HepG2 (cell line): ENCODE measurements at regions not wholly inside any gene's neighbourhood (a gene's known extent, or its start where the extent isn't known, plus 50 kb on each side); places are given as distances from the start of the nearest gene placed in this dataset.
A peak's percentile ranks its signal among the peaks of the same experiment; 100 is the strongest.

Experiments used
- ATAC-seq: fragments of 200-7000 bp; cut with Tn5 transposase; 3 replicates; pipeline ENCODE4 v1.9.1; 2020; ENCODE audit warnings: mild to moderate bottlenecking, moderate library complexity
- BruUV-seq: library from RNA; stranded (reverse); fragments of 400-500 nt; replicated peaks from 2 replicates; lab custom pipeline; 2021; lab: Mats Ljungman, UMichigan
- CTCF ChIA-PET: fragments of 300-600 bp; formaldehyde crosslinking; extraction: SDS; loops from one replicate; lab custom pipeline; 2021; ENCODE audit warnings: low total read pairs, inconsistent platforms, low intra/inter-chr PET ratio; lab: Yijun Ruan, JAX
- POLR2A ChIA-PET: fragments of 350-600 bp; sonication (Branson Sonifier 250); formaldehyde crosslinking; loops from one replicate; lab custom pipeline; 2020; ENCODE audit warnings: antibody characterized with exemption, inconsistent platforms; lab: Yijun Ruan, JAX
- DNase-seq: peaks from one replicate; pipeline ENCODE4 v3.0.0-alpha.2; 2015; ENCODE audit warnings: low spot score
- FAIRE-seq: peaks from 3 replicates; lab custom pipeline; 2011; peaks lifted over from hg19 to GRCh38; lab: Jason Lieb, UNC
- H2AFZ ChIP-seq: one replicate; pipeline ENCODE4 v1.6.1; 2011; ENCODE audit warnings: low read length, inconsistent platforms
- H3K27ac ChIP-seq: fragments of 300-600 bp; 3 replicates; pipeline ENCODE4 v1.8.0; 2011; ENCODE audit warnings: mixed run types, mild to moderate bottlenecking, mixed read lengths, low read length, inconsistent platforms; ENCODE audit not compliant: insufficient read depth; ENCODE audit errors: extremely low read length
- H3K27me3 ChIP-seq, 2 experiments: fragments of 200-600 bp in 1 of 2; 2 replicates in 1 of 2; 3 replicates in 1 of 2; pipeline versions ENCODE4 v1.6.0 to v1.8.0; 2011; ENCODE audit warnings: low read length in 2 of 2, mild to moderate bottlenecking in 2 of 2, moderate library complexity in 2 of 2, inconsistent platforms in 1 of 2; ENCODE audit not compliant: insufficient read depth in 2 of 2, control insufficient read depth in 1 of 2
- H3K36me3 ChIP-seq, 2 experiments: fragments of 200-600 bp in 1 of 2; replicated peaks in 1 of 2; 2 replicates in 1 of 2; 3 replicates in 1 of 2; pipeline versions ENCODE4 v1.5.1 to v1.8.0; 2011; ENCODE audit warnings: low read length in 2 of 2, inconsistent platforms in 1 of 2; ENCODE audit not compliant: insufficient read depth in 2 of 2, control insufficient read depth in 1 of 2
- H3K4me1 ChIP-seq: 2 replicates; pipeline ENCODE4 v1.5.1; 2012; ENCODE audit warnings: low read length, inconsistent platforms; ENCODE audit not compliant: insufficient read depth
- H3K4me2 ChIP-seq: 2 replicates; pipeline ENCODE4 v1.6.0; 2011; ENCODE audit warnings: low read depth, low read length, inconsistent platforms
- H3K4me3 ChIP-seq, 3 experiments: fragments of 200-600 bp in 1 of 3; sonication (generic), shearing (Covaris generic) in 1 of 3; replicated peaks in 1 of 3; 2 replicates each; pipeline ENCODE4 v1.5.1; 2011 to 2016; ENCODE audit warnings: low read length in 3 of 3, inconsistent platforms in 2 of 3, low read depth in 2 of 3, mild to moderate bottlenecking in 2 of 3, control low read depth in 1 of 3, mixed read lengths in 1 of 3; ENCODE audit not compliant: insufficient read depth in 1 of 3
- H3K79me2 ChIP-seq: one replicate; pipeline ENCODE4 v1.6.1; 2011; ENCODE audit warnings: low read length, inconsistent platforms; ENCODE audit not compliant: insufficient read depth
- H3K9ac ChIP-seq: 2 replicates; pipeline ENCODE4 v1.6.0; 2011; ENCODE audit warnings: mild to moderate bottlenecking, low read depth, low read length, inconsistent platforms; ENCODE audit not compliant: insufficient read depth
- H3K9me3 ChIP-seq: 2 replicates; pipeline ENCODE4 v1.5.1; 2012; ENCODE audit warnings: mild to moderate bottlenecking, low read length
- H4K20me1 ChIP-seq: 2 replicates; pipeline ENCODE4 v1.6.0; 2011; ENCODE audit warnings: inconsistent platforms, mild to moderate bottlenecking, low read length, moderate library complexity; ENCODE audit not compliant: insufficient read depth
- ARID5B ChIP-seq: IDR thresholded peaks from 2 replicates; pipeline ENCODE4 v1.4.0; 2020; ENCODE audit warnings: mild to moderate bottlenecking, missing genetic modification reagents
- BORCS8-MEF2B ChIP-seq: sonication (generic); formaldehyde crosslinking; IDR thresholded peaks from 2 replicates; pipeline ENCODE4 v1.8.0; 2022; ENCODE audit warnings: mild to moderate bottlenecking, missing genetic modification reagents
- CBX1 ChIP-seq: IDR thresholded peaks from one replicate; pipeline ENCODE4 v1.6.1; 2016; ENCODE audit warnings: antibody characterized with exemption, low read depth
- HHEX ChIP-seq: IDR thresholded peaks from 2 replicates; pipeline ENCODE4 v1.6.1; 2016; ENCODE audit warnings: control low read depth
- JUND ChIP-seq: sonication (generic); formaldehyde crosslinking; IDR thresholded peaks from 2 replicates; pipeline ENCODE4 v1.8.0; 2022; ENCODE audit warnings: mild to moderate bottlenecking, missing genetic modification reagents
- KDM6A ChIP-seq: IDR thresholded peaks from 2 replicates; pipeline ENCODE4 v1.6.1; 2016; ENCODE audit warnings: low read depth
- KMT2A ChIP-seq: sonication (generic); formaldehyde crosslinking; IDR thresholded peaks from 2 replicates; pipeline ENCODE4 v1.4.0; 2020; ENCODE audit warnings: missing genetic modification reagents
- MAFF ChIP-seq: IDR thresholded peaks from 2 replicates; pipeline ENCODE4 v1.6.1; 2011; ENCODE audit warnings: low read depth, low read length, improper control_type of control experiment
- MAZ ChIP-seq, 2 experiments: sonication (generic) in 1 of 2; formaldehyde crosslinking in 1 of 2; IDR thresholded peaks; 2 replicates each; pipeline versions ENCODE4 v1.5.0 to v1.6.1; 2012 to 2020; ENCODE audit warnings: low read depth in 2 of 2, mild to moderate bottlenecking in 2 of 2, borderline replicate concordance in 1 of 2, improper control_type of control experiment in 1 of 2, low read length in 1 of 2, missing genetic modification reagents in 1 of 2, moderate library complexity in 1 of 2
- MED13 ChIP-seq: sonication (generic); formaldehyde crosslinking; IDR thresholded peaks from 2 replicates; pipeline ENCODE4 v1.5.0; 2020; ENCODE audit warnings: missing genetic modification reagents
- MTA1 ChIP-seq: sonication (generic); formaldehyde crosslinking; IDR thresholded peaks from 2 replicates; pipeline ENCODE4 v1.4.0; 2020; ENCODE audit warnings: missing genetic modification reagents, mild to moderate bottlenecking, borderline replicate concordance
- NR2C2 ChIP-seq: sonication (generic); formaldehyde crosslinking; IDR thresholded peaks from 2 replicates; pipeline ENCODE4 v1.4.0; 2020; ENCODE audit warnings: missing genetic modification reagents, mild to moderate bottlenecking, moderate library complexity, borderline replicate concordance
- PITX1 ChIP-seq: sonication (generic); formaldehyde crosslinking; IDR thresholded peaks from 2 replicates; pipeline ENCODE4 v1.5.1; 2020; ENCODE audit warnings: mild to moderate bottlenecking, missing genetic modification reagents
- RFXANK ChIP-seq: IDR thresholded peaks from 2 replicates; pipeline ENCODE4 v1.6.1; 2016
- SALL1 ChIP-seq: sonication (generic); formaldehyde crosslinking; IDR thresholded peaks from 2 replicates; pipeline ENCODE4 v1.8.0; 2022; ENCODE audit warnings: mild to moderate bottlenecking, missing genetic modification reagents
- SSRP1 ChIP-seq: IDR thresholded peaks from 2 replicates; pipeline ENCODE4 v1.6.1; 2016; ENCODE audit warnings: control low read depth
- TARDBP ChIP-seq: sonication (generic); formaldehyde crosslinking; IDR thresholded peaks from 2 replicates; pipeline ENCODE4 v1.8.0; 2022; ENCODE audit warnings: mild to moderate bottlenecking, missing genetic modification reagents
- ZBTB38 ChIP-seq: sonication (generic); formaldehyde crosslinking; IDR thresholded peaks from 2 replicates; pipeline ENCODE4 v1.5.1; 2020; ENCODE audit warnings: mild to moderate bottlenecking, missing genetic modification reagents
- ZMYM3 ChIP-seq: sonication (generic); formaldehyde crosslinking; IDR thresholded peaks from 2 replicates; pipeline ENCODE4 v1.5.1; 2020; ENCODE audit warnings: mild to moderate bottlenecking, missing genetic modification reagents
- ZNF33B ChIP-seq: sonication (generic); formaldehyde crosslinking; IDR thresholded peaks from 2 replicates; pipeline ENCODE4 v1.5.1; 2020; ENCODE audit warnings: mild to moderate bottlenecking, missing genetic modification reagents
- ZNF790 ChIP-seq: sonication (generic); formaldehyde crosslinking; IDR thresholded peaks from 2 replicates; pipeline ENCODE4 v1.8.0; 2022; ENCODE audit warnings: missing genetic modification reagents, mild to moderate bottlenecking, borderline replicate concordance
- ZNF83 ChIP-seq: sonication (generic); formaldehyde crosslinking; IDR thresholded peaks from 2 replicates; pipeline ENCODE4 v1.4.0; 2020; ENCODE audit warnings: missing genetic modification reagents, mild to moderate bottlenecking, borderline replicate concordance
- WGBS: methylation state at CpG from one replicate; pipeline ENCODE4 v1.1.6; 2017; ENCODE audit warnings: low lambda C conversion rate; 5-methylcytosine and 5-hydroxymethylcytosine counted together
- in situ Hi-C: cut with HindIII; loops from 2 replicates; pipeline ENCODE4 v1.10.0; 2017; ENCODE audit warnings: low pct_unique_long_range_greater_than_20kb; ENCODE audit not compliant: extremely low pct_ligation_motif_present
- intact Hi-C: fragments of 100-400 bp; cut with micrococcal nuclease; formaldehyde crosslinking; loops from one replicate; pipeline ENCODE4 v1.10.0; 2022; ENCODE audit not compliant: unreplicated experiment
- TF ChIP-seq, protein P1 (sequence below): sonication (generic); formaldehyde crosslinking; IDR thresholded peaks from 2 replicates; pipeline ENCODE4 v1.8.1; 2023; ENCODE audit warnings: mild to moderate bottlenecking, missing genetic modification reagents

GRCh38 chr7:13016592-13017332, 329.3 kb downstream of the ARL4A start:
- intact Hi-C loops (loop anchor here (1.0 to 5.0 kb wide), 6 partner anchors 75 to 376 kb away; partner anchors contain the start of gene ARL4A), in situ Hi-C loops (loop anchor here (5.0 to 10.0 kb wide), 2 partner anchors 72 to 374 kb away; no protein-coding TSS in a partner anchor)
- H3K4me3 ChIP-seq = peak overlapping the region in 2 of 3 experiments; percentile 27 to 48; a peak in 3 of 6 replicates
- TSS peak; percentile 92 for BruUV-seq
- no peaks in the 10 kb centered on the region for H3K9me3 ChIP-seq
- H3K9ac ChIP-seq = peak overlapping the region; percentile 79
- no peaks in the 10 kb centered on the region for H3K79me2 ChIP-seq
- ChIA-PET POLR2A (interaction anchor here (0.7 to 2.8 kb wide), 16 partner anchors 10 to 378 kb away, joined by 3 to 20 read pairs (median 6); partner anchors contain the start of gene ARL4A), CTCF (no interaction called here)
- no peak for FAIRE-seq
- H3K36me3 ChIP-seq = no peaks in the 10 kb centered on the region
- 59% methylated on average over 9 of the region's 9 CpGs for WGBS
- H3K4me2 ChIP-seq = peak overlapping the region; percentile 81
- H3K27me3 ChIP-seq = no peaks in the 10 kb centered on the region
- H3K4me1 ChIP-seq = peaks cover 59% of the 10 kb centered on the region
- H2AFZ ChIP-seq = no peak overlapping the region
- peak; percentile 75 for ATAC-seq
- H4K20me1 ChIP-seq = no peaks in the 10 kb centered on the region
- DNase-seq = peak; percentile 86
- H3K27ac ChIP-seq = peak overlapping the region; percentile 97
- TF ChIP-seq, protein P1, sequence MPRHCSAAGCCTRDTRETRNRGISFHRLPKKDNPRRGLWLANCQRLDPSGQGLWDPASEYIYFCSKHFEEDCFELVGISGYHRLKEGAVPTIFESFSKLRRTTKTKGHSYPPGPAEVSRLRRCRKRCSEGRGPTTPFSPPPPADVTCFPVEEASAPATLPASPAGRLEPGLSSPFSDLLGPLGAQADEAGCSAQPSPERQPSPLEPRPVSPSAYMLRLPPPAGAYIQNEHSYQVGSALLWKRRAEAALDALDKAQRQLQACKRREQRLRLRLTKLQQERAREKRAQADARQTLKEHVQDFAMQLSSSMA (CRISPR knock-in tag) = no peak
- TF ChIP-seq ZNF33B (no peak), TARDBP (CRISPR knock-in tag) (no peak), MED13 (no peak), CBX1 (no peak), ARID5B (CRISPR knock-in tag) (no peak), KMT2A (no peak), KDM6A (no peak), ZNF83 (no peak), MAFF (no peak), HHEX (no peak), MAZ (IDR thresholded peaks at IDR 0.05; ENCODE audit: borderline replicate concordance, low read depth, low read length) (no peak), MAZ (CRISPR knock-in tag; IDR thresholded peaks at IDR 0.05; ENCODE audit: low read depth) (no peak), BORCS8-MEF2B (CRISPR knock-in tag) (no peak), MTA1 (CRISPR knock-in tag) (no peak), RFXANK (CRISPR knock-in tag) (no peak), SALL1 (CRISPR knock-in tag) (peak; percentile 19; the same call in 1 of the 2 replicates), ZNF790 (CRISPR knock-in tag) (no peak), NR2C2 (CRISPR knock-in tag) (0 out of 2 replicates have a peak, but pooled peaks have one; percentile 10), ZMYM3 (CRISPR knock-in tag) (no peak), PITX1 (no peak), JUND (CRISPR knock-in tag) (no peak), SSRP1 (no peak), ZBTB38 (peak; percentile 71)
